ENCODE measurements at regions not wholly inside any gene's neighbourhood (a gene's known extent, or its start where the extent isn't known, plus 50 kb on each side); places are given as distances from the start of the nearest gene placed in this dataset.

- H3K4me3 ChIP-seq (ENCODE audit: low read depth, low read length), result no peak overlapping the region
- no peak for TF ChIP-seq CTCF (IDR thresholded peaks at IDR 0.05; ENCODE audit: insufficient read depth, low read length, missing control alignments)
- ChIA-PET CTCF (interaction anchor here (1.0 to 1.2 kb wide), 4 partner anchors 27 to 361 kb away, joined by 3 to 4 read pairs (median 3); no protein-coding TSS in a partner anchor), POLR2A (no interaction called here)
- no peak for DNase-seq (ENCODE audit: low read depth, low spot score)
Measured at GRCh38 chr3:99471353-99472323, 166.8 kb upstream of the COL8A1 start.

GRCh38 chr3:99470841-99471240 lies 167.6 kb upstream of the COL8A1 start:
- ChIA-PET CTCF (interaction anchor here (1.0 to 1.2 kb wide), 3 partner anchors 28 to 36 kb away, joined by 3 read pairs; no protein-coding TSS in a partner anchor), POLR2A (no interaction called here)
- no peak for DNase-seq (ENCODE audit: low read depth, low spot score)
- no peak for TF ChIP-seq CTCF (IDR thresholded peaks at IDR 0.05; ENCODE audit: insufficient read depth, low read length, missing control alignments)
- H3K4me3 ChIP-seq (ENCODE audit: low read depth, low read length), result no peak overlapping the region

- DNase-seq (ENCODE audit: low read depth, low spot score), result no peak
- ChIA-PET POLR2A (no interaction called here), CTCF (interaction anchor here (1.2 to 1.4 kb wide), 2 partner anchors 15 to 19 kb away, joined by 3 to 5 read pairs; no protein-coding TSS in a partner anchor)
- H3K4me3 ChIP-seq (ENCODE audit: low read depth, low read length), result no peak overlapping the region
- TF ChIP-seq CTCF (IDR thresholded peaks at IDR 0.05; ENCODE audit: insufficient read depth, low read length, missing control alignments), result no peak
Measured at GRCh38 chr3:99468918-99469317, 169.5 kb upstream of the COL8A1 start.

- H3K4me3 ChIP-seq (ENCODE audit: low read depth, low read length), result no peak overlapping the region
- ChIA-PET CTCF (interaction anchor here (1.3 kb wide), 1 partner anchor 31 kb away, joined by 3 read pairs; no protein-coding TSS in a partner anchor), POLR2A (no interaction called here)
- TF ChIP-seq CTCF (IDR thresholded peaks at IDR 0.05; ENCODE audit: insufficient read depth, low read length, missing control alignments), result no peak
- DNase-seq (ENCODE audit: low read depth, low spot score), result no peak
Measured at GRCh38 chr3:99467420-99467819, 171.0 kb upstream of the COL8A1 start.

GRCh38 chr3:99466331-99466730 lies 172.1 kb upstream of the COL8A1 start:
- CTCF ChIA-PET, result no interaction called here

More at GRCh38 chr3:99466331-99466730, 172.1 kb upstream of the COL8A1 start:
- no peak overlapping the region for H3K4me3 ChIP-seq (ENCODE audit: low read depth, low read length)
- no peak for TF ChIP-seq CTCF (IDR thresholded peaks at IDR 0.05; ENCODE audit: insufficient read depth, low read length, missing control alignments)
- POLR2A ChIA-PET, result no interaction called here
- no peak for DNase-seq (ENCODE audit: low read depth, low spot score)

All from AG04449 (cell line).